ES-I3 (cell line): ENCODE measurements at regions not wholly inside any gene's neighbourhood (a gene's known extent, or its start where the extent isn't known, plus 50 kb on each side); places are given as distances from the start of the nearest gene placed in this dataset.
"Not testable (repeated sequence)": the region's sequence is repeated elsewhere in the genome, so short reads cannot be mapped to it uniquely, and the experiment has no call there.

ENCODE experiments used
- H3K36me3 ChIP-seq: 2 replicates; pipeline ENCODE4 v1.6.1; 2013; ENCODE audit warnings: mild to moderate bottlenecking, low read length, control low read depth, moderate library complexity; ENCODE audit not compliant: insufficient read depth
- H3K4me1 ChIP-seq: 2 replicates; pipeline ENCODE4 v1.6.1; 2013; ENCODE audit warnings: mild to moderate bottlenecking, control low read depth, low read length; ENCODE audit not compliant: insufficient read depth
- H3K9ac ChIP-seq: 2 replicates; pipeline ENCODE4 v1.6.1; 2013; ENCODE audit warnings: low read depth, mild to moderate bottlenecking, low read length, moderate library complexity
- H3K9me3 ChIP-seq: 2 replicates; pipeline ENCODE4 v1.6.1; 2013; ENCODE audit warnings: mild to moderate bottlenecking, low read length, moderate library complexity; ENCODE audit not compliant: control insufficient read depth, insufficient read depth

DNA sequence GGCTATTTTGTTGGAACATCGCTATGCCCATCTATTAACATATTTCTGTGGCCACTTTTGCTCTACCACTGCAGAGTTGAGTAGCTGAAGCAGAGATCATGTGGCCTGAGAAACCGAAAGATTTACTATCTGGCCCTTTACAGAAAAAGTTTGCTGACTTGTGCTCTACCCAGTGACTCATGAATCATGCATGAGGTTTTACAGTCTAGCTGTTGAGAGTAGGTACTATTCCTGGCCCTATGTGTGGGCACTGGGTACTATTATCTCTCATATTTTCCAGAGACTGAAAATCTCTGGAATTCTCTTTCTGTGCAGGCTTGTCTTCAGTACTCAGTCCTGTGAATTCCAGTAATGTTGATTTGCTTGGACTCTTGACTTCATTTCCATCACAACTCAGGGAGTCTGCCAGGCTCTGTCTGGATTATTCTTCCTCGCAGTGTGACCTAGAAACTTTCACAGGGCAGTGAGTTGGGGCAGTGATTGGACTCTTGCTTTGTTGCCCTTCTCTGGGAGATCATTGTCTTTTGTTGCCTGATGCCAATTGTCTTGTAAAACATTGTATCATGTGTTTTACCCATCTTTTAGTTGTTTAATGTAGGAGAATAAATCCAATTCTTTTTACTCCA, 121.3 kb upstream of the PRSS12 start:
- not testable (repeated sequence) for H3K36me3 ChIP-seq, H3K9me3 ChIP-seq, H3K9ac ChIP-seq, H3K4me1 ChIP-seq

DNA sequence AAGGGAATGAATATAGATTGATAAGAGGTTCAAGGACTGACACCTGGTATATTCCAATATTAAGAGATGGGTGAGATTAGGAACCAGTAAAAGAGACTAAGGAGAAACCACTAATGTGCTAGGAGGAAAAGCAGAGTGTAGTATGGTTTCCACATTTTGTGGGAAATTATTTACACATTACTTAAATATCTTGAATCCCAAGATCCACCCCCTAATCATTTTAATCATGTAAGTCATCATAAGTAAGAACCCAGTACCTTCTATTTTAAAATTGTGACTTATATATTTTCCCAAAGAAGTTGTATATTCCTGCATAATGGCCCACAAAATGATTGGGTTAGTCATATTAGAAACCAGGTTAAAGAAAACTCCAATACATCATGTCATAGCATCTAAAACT, 122.0 kb upstream of the PRSS12 start:
- not testable (repeated sequence) for H3K36me3 ChIP-seq, H3K9me3 ChIP-seq, H3K4me1 ChIP-seq, H3K9ac ChIP-seq

DNA sequence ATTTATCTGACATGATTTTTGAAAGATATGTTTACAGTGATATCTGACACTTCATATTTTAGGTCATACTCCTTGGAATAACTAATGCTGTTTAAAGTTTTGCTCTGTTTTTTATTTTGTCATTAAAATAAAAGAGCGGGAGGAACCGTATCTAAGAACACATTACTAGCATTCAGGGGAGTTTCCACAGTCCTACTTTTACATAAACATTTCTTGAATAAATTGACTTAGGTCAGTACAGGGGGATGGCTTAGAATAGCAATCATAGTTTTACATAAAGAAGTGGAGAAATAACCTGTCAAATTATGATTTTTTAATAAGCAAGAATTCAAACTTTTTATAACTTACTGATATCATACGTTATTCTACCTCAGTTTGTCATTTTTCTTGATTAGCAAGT, 123.1 kb upstream of the PRSS12 start:
- not testable (repeated sequence) for H3K9ac ChIP-seq, H3K36me3 ChIP-seq, H3K9me3 ChIP-seq, H3K4me1 ChIP-seq

DNA sequence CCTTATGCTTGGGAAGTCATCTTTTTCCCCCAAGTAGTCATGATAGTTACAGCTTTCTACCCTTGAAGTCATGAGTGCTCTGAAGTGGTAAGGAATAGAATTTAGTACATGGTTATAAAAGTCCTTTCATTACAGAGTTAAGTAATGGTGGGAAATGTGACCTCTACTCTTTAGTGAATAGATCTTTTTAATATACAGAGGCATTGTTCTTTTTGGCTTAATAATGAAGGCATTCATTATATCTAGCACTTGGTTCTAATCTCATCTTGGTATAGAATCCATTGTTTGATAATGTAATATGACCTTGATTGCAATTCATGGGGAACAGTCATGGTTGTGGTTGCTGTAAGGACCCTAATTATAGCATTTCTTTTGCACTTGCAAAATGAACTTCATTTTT, 125.0 kb upstream of the PRSS12 start:
- not testable (repeated sequence) for H3K9ac ChIP-seq, H3K9me3 ChIP-seq, H3K4me1 ChIP-seq, H3K36me3 ChIP-seq

DNA sequence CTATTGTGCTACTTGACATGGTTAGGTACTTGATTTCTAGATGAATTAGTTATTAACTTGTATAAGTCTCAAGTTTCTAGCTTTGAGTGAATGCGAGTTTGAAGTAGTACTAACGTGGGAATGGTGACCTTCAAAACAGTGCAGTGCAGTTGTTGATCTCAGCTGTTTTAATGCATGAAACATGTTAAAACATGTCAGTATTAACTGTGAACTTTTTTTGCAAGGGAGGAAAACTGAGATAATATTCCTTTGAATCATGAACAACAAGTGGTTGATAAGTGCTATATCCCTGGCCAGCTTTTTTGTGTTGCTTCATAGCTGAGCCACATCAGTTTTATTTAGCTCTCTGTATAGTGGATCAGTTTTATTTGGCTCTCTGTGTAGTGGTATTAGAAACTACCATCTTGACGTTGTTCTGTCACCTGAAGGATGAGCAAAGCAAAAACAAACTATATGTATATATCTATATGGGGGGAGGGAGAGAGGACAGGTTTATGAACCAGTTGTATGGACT, 133.1 kb upstream of the PRSS12 start:
- H3K9ac ChIP-seq, H3K4me1 ChIP-seq, H3K9me3 ChIP-seq, H3K36me3 ChIP-seq: not testable (repeated sequence)

DNA sequence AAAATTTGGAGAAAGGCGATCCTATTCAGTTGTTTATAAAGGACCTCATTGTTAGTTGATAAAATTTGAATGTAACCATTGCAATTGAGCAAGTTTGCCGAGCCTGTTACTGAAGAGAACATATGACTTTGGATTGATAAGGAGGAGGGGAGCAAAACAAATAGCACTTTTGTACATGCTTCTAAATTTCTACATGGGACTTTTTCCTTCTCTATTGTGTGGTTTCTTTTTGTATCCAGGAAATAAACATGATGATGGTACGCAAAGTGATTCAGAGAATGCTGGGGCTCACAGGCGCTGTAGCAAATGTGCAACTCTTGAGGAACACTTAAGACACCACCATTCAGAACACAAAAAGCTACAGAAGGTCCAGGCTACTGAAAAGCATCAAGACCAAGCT, 140.2 kb upstream of the PRSS12 start:
- not testable (repeated sequence) for H3K9ac ChIP-seq, H3K9me3 ChIP-seq, H3K4me1 ChIP-seq, H3K36me3 ChIP-seq

DNA sequence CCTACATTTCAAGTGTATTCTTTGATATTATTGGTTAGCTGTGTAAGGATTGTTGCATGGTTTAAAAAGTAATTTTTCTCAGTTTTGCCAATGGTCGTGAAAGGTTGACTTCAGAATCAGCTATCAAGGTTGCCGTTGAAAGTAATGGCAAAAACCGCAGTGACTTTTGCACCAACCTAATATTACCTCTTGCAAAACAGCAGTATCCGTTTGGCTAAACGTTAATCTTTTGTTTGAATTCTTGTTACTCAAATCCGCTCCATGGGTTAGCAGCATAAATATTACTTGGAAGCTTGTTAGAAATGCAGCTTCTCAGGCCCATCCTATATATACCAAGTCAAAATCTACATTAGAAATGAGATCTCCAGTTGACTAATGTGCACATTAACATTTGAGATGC, 141.6 kb upstream of the PRSS12 start:
- not testable (repeated sequence) for H3K9ac ChIP-seq, H3K9me3 ChIP-seq, H3K36me3 ChIP-seq, H3K4me1 ChIP-seq

DNA sequence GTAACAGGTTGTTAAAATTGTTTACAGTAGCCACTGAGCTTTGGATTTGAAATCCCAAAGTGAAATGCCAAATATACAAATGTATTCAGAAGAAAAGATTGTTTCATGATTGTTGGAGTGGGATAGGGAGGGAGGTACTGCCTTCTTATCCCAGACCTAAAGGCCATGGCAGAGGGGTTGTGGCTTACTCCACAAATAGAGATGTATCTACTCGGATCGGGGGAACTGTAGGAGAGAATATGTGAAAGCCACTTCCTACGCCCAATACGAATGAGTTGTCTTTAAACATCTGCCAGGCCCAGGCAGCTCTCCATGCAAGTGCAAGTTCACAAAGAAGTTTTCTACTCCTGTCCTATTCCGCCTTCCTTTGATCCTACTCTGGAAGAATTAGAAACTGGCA, 150.2 kb upstream of the PRSS12 start:
- H3K4me1 ChIP-seq, H3K9ac ChIP-seq, H3K36me3 ChIP-seq, H3K9me3 ChIP-seq: not testable (repeated sequence)

DNA sequence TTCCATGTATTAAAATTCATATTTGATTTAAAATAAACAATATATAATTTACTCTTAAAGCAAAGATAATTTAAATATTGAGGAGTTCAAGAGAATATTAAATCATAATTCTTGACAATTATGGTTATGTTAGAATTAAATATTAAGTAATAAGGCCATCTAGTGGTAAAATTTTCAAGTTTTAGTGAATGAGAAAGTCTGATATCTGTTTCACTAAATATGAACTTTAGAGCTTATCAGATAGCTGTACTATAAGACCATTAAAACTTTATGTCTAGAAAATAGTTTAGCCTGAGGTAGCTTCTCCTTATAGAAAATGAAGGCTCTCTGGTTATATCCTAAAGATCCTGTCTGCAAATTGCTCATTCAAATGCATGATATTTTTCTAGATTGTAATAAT, 152.1 kb upstream of the PRSS12 start:
- not testable (repeated sequence) for H3K9ac ChIP-seq, H3K36me3 ChIP-seq, H3K9me3 ChIP-seq, H3K4me1 ChIP-seq

DNA sequence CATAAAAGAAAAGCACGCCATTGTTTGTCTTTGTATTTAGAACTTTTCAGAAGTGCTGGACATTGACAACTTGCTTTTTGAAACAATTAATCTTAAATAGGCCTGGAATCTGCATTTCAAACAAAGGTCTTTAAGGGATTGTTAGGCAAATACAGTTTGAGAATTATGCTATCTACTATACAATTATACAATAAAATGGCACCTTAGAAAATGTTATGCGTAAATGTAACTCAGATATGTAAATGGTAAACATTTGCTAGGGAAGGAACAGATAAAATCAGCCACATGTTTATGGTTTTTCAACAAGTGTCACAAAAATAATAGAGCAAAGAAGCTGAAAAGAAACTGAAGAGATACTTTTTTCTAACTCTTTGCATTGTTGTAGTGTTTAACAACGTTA, 152.7 kb upstream of the PRSS12 start:
- H3K36me3 ChIP-seq, H3K9ac ChIP-seq, H3K9me3 ChIP-seq, H3K4me1 ChIP-seq: not testable (repeated sequence)

DNA sequence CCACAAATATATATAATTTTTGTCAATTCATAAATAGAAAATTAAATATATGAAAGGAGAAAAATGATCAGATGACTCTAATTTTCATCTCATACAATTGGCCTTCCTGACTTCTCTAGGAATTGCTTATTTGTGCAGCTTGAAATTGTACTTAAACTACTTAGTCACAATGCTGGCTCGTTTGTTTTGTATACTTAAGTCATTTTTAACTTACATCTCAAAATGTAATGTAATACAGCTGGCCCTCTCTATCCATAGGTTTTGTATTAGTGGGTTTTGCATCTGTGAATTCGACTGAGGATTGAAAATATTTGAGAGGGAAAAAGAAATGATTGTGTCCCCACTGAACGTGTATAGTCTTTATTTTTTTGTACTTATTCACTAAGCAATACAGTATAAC, 160.1 kb upstream of the PRSS12 start:
- H3K9ac ChIP-seq, H3K9me3 ChIP-seq, H3K36me3 ChIP-seq, H3K4me1 ChIP-seq: not testable (repeated sequence)

DNA sequence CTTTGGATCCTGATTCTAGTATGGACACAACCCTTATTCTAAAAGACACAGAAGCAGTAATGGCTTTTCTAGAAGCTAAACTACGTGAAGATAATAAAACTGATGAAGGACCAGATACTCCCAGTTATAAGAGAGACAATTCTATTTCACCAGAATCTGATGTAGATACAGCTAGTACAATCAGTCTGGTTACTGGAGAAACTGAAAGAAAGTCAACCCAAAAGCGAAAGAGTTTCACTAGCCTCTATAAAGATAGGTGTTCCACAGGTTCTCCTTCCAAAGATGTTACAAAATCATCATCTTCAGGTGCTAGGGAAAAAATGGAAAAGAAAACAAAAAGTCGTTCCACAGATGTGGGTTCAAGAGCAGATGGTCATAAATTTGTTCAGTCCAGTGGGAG, 161.5 kb upstream of the PRSS12 start:
- H3K36me3 ChIP-seq, H3K9me3 ChIP-seq, H3K4me1 ChIP-seq, H3K9ac ChIP-seq: not testable (repeated sequence)

DNA sequence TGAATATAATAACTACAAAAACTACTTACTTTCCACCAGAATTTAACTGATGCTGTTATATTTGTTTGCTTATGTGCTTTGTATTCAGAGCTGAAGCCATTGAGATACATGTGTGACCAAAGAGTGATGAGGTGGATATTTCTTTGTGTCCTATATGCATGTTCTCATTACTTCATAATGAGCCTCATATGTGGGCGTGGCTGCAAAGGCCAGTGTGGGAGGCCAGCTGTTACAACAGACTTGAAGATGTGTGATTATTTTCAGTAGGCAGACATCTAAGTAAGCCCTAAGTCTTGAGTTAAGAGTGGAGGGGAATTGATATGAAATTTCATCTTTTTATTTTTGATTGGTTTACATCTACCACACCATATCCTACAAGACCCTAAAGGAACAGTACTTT, 163.3 kb upstream of the PRSS12 start:
- not testable (repeated sequence) for H3K9ac ChIP-seq, H3K9me3 ChIP-seq, H3K4me1 ChIP-seq, H3K36me3 ChIP-seq

DNA sequence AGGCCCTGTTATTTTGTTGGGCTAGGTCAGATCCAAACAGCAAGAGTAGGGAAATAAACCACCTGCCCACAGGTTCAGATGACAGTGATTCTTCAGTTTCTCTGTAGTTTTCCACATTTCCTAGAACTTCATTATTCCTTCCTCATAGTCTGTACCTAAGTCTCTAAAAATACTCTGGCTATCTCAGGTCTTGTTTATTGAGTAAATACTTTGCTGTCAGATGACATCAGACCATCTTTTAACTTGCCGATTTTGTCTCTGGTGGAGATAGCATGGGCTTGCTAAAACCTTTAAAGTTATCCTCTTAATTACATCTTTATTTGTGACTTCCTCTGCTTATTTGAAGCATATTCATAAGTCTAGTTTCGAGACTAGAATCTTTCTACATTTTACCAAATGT, 155.1 kb upstream of the METTL14 start:
- not testable (repeated sequence) for H3K4me1 ChIP-seq, H3K9me3 ChIP-seq, H3K9ac ChIP-seq, H3K36me3 ChIP-seq

DNA sequence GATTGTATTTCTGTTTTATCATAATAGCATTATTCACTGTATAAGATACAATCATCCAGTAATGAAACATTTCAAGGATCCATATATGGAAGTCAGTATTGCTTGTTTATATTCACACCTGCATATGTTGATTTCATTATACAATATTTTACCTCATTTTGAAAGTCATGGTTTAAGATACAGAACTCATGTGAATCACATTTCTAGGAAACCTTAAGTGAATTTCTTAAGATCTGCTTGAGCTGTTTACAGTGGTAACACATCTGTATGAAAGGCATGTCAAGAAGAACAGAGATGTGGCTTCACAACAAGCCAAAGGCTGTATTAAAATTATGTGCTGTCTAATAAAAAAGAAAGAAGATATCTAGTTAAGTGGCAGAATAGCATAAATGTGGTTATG, 153.2 kb upstream of the METTL14 start:
- not testable (repeated sequence) for H3K4me1 ChIP-seq, H3K9ac ChIP-seq, H3K36me3 ChIP-seq, H3K9me3 ChIP-seq

DNA sequence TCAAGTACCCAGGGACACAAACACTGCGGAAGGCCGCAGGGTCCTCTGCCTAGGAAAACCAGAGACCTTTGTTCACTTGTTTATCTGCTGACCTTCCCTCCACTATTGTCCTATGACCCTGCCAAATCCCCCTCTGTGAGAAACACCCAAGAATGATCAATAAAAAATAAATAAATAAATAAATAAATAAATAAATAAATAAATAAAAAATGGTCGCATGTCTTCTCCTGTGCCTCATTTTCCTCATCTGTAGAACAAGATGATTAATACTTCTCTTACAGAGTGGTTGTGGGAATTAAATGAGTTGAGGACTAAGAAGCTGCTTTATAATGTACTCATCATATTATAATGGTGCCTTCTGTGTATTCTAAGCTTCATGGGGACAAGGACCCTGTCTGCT, 149.4 kb upstream of the METTL14 start:
- not testable (repeated sequence) for H3K9ac ChIP-seq, H3K36me3 ChIP-seq, H3K4me1 ChIP-seq, H3K9me3 ChIP-seq
